ENCODE measurements at regions not wholly inside any gene's neighbourhood (a gene's known extent, or its start where the extent isn't known, plus 50 kb on each side); places are given as distances from the start of the nearest gene placed in this dataset.

DNA sequence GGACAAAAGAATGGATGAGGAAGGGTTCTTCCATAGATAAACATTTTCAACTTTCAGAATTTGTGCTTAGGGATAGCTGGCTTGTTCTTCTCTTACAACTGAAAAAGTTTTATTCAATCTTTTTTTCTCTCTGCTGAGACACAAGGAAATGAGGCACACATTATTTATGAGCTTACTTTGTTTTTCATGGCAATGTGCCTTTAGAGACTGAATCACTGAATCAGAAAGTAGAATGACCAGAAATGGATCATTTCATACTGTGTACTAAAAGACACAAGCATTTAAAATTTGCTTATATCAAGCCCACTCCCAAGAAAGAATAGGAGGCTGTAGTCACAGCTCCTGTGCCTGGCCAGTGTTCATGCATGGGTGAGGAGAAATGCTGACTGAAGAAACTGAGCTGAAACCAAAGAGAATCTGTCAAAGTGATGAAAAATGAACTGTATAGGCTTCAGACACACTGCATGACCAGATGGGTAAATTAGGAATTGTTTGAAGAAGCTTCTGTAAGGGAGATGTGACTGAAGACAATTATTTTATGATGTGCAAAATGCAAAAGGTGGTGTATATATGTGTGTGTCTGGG is 413.8 kb downstream of the RAPGEF2 start:
- Histone ChIP-seq H3K4me1 (ENCODE audit: control insufficient read depth, insufficient read depth, low read length) (no peaks in the 10 kb centered on the region), H3K4me3 (ENCODE audit: low read length) (no peak overlapping the region), H3K27ac (ENCODE audit: low read length) (no peak overlapping the region), H3K9me3 (replicated peaks; ENCODE audit: control insufficient read depth, low read depth, low read length) (no peaks in the 10 kb centered on the region), H3K27me3 (ENCODE audit: control insufficient read depth, insufficient read depth, low read length) (no peaks in the 10 kb centered on the region), H3K36me3 (ENCODE audit: control insufficient read depth, insufficient read depth, low read length) (no peaks in the 10 kb centered on the region)
- DNase-seq, result no peak

- no peak for DNase-seq
- Histone ChIP-seq H3K9me3 (replicated peaks; ENCODE audit: control insufficient read depth, low read depth, low read length) (peaks cover 2% of the 10 kb centered on the region), H3K27ac (ENCODE audit: low read length) (no peak overlapping the region), H3K27me3 (ENCODE audit: control insufficient read depth, insufficient read depth, low read length) (no peaks in the 10 kb centered on the region), H3K4me1 (ENCODE audit: control insufficient read depth, insufficient read depth, low read length) (no peaks in the 10 kb centered on the region), H3K4me3 (ENCODE audit: low read length) (no peak overlapping the region), H3K36me3 (ENCODE audit: control insufficient read depth, insufficient read depth, low read length) (no peaks in the 10 kb centered on the region)
- 29% methylated on average over 1 of the region's 4 CpGs for WGBS (ENCODE audit: insufficient coverage)
Observed at GRCh38 chr4:159520074-159520473, 417.2 kb downstream of the RAPGEF2 start.

GRCh38 chr4:159526172-159526571 is 423.3 kb downstream of the RAPGEF2 start:
- Histone ChIP-seq H3K9me3 (replicated peaks; ENCODE audit: control insufficient read depth, low read depth, low read length) (peaks cover 2% of the 10 kb centered on the region), H3K36me3 (ENCODE audit: control insufficient read depth, insufficient read depth, low read length) (no peaks in the 10 kb centered on the region), H3K27me3 (ENCODE audit: control insufficient read depth, insufficient read depth, low read length) (no peaks in the 10 kb centered on the region), H3K4me1 (ENCODE audit: control insufficient read depth, insufficient read depth, low read length) (no peaks in the 10 kb centered on the region), H3K27ac (ENCODE audit: low read length) (no peak overlapping the region), H3K4me3 (ENCODE audit: low read length) (no peak overlapping the region)
- WGBS (ENCODE audit: insufficient coverage), result 76% methylated on average over 4 of the region's 6 CpGs
- no peak for DNase-seq

GRCh38 chr4:159534655-159535054 is 431.8 kb downstream of the RAPGEF2 start:
- H3K27me3 ChIP-seq (ENCODE audit: control insufficient read depth, insufficient read depth, low read length), result no peaks in the 10 kb centered on the region
- H3K4me1 ChIP-seq (ENCODE audit: control insufficient read depth, insufficient read depth, low read length), result no peaks in the 10 kb centered on the region
- WGBS (ENCODE audit: insufficient coverage), result no CpG with 5 or more reads among the region's 1 CpG
- H3K36me3 ChIP-seq (ENCODE audit: control insufficient read depth, insufficient read depth, low read length), result no peaks in the 10 kb centered on the region
- no peak overlapping the region for H3K27ac ChIP-seq (ENCODE audit: low read length)
- no peak overlapping the region for H3K4me3 ChIP-seq (ENCODE audit: low read length)
- DNase-seq, result no peak
- peaks cover 3% of the 10 kb centered on the region for H3K9me3 ChIP-seq (replicated peaks; ENCODE audit: control insufficient read depth, low read depth, low read length)

GRCh38 chr4:159538556-159538955 is 435.7 kb downstream of the RAPGEF2 start:
- no peak for DNase-seq
- H3K27ac ChIP-seq (ENCODE audit: low read length), result no peak overlapping the region
- H3K4me1 ChIP-seq (ENCODE audit: control insufficient read depth, insufficient read depth, low read length), result no peaks in the 10 kb centered on the region
- no CpG with 5 or more reads among the region's 8 CpGs for WGBS (ENCODE audit: insufficient coverage)
- no peak overlapping the region for H3K4me3 ChIP-seq (ENCODE audit: low read length)
- peaks cover 3% of the 10 kb centered on the region for H3K9me3 ChIP-seq (replicated peaks; ENCODE audit: control insufficient read depth, low read depth, low read length)
- H3K27me3 ChIP-seq (ENCODE audit: control insufficient read depth, insufficient read depth, low read length), result peaks cover 1% of the 10 kb centered on the region
- H3K36me3 ChIP-seq (ENCODE audit: control insufficient read depth, insufficient read depth, low read length), result no peaks in the 10 kb centered on the region

DNA sequence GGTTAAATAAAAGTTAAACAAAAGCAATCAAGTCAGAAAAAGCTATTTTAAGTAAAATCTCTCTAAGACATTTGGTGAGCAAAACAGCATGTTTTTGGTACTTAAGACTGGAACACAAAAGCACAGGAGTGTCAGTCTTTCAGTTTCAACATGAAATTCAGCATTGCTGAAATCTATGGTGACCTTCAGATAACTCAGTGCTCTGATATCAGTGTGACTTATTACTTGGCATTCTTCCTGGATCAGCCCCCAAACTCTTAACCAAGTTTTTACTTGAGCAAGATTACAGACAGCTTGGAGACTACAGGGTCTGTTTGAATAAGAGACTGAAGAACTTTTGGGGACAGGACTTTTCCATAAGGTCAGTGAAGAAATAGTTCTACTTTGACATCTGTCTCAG is 437.2 kb downstream of the RAPGEF2 start:
- H3K27me3 ChIP-seq (ENCODE audit: control insufficient read depth, insufficient read depth, low read length), result peaks cover 8% of the 10 kb centered on the region
- no peaks in the 10 kb centered on the region for H3K4me1 ChIP-seq (ENCODE audit: control insufficient read depth, insufficient read depth, low read length)
- H3K9me3 ChIP-seq (replicated peaks; ENCODE audit: control insufficient read depth, low read depth, low read length), result peaks cover 3% of the 10 kb centered on the region
- no peak overlapping the region for H3K4me3 ChIP-seq (ENCODE audit: low read length)
- H3K27ac ChIP-seq (ENCODE audit: low read length), result no peak overlapping the region
- no peaks in the 10 kb centered on the region for H3K36me3 ChIP-seq (ENCODE audit: control insufficient read depth, insufficient read depth, low read length)
- no peak for DNase-seq

DNA sequence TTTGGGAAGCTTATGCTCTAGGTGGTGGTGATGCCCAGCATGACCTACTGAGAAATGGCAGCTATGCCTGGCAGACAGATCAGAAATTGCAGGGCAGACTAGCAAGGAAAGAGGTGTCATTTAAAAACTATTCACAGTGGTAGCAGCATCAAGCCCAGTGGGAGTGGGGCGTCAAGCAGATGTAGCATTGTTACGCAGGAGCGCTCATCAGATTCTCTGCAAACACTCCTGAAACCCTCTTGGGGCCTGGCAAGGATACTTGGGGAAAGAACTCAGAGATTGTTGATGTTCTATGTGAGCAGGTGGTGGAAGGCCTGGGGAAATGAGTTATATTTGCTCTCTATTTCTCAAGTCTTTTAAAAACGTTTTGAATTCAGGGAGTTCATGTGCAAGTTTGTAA is 437.6 kb downstream of the RAPGEF2 start:
- DNase-seq, result no peak

GRCh38 chr4:159541143-159541542 is 438.3 kb downstream of the RAPGEF2 start:
- Histone ChIP-seq H3K4me3 (ENCODE audit: low read length) (no peak overlapping the region), H3K27me3 (ENCODE audit: control insufficient read depth, insufficient read depth, low read length) (peaks cover 8% of the 10 kb centered on the region), H3K36me3 (ENCODE audit: control insufficient read depth, insufficient read depth, low read length) (no peaks in the 10 kb centered on the region), H3K27ac (ENCODE audit: low read length) (no peak overlapping the region), H3K9me3 (replicated peaks; ENCODE audit: control insufficient read depth, low read depth, low read length) (no peaks in the 10 kb centered on the region), H3K4me1 (ENCODE audit: control insufficient read depth, insufficient read depth, low read length) (no peaks in the 10 kb centered on the region)
- no peak for DNase-seq
- WGBS (ENCODE audit: insufficient coverage), result no CpG with 5 or more reads among the region's 2 CpGs

More for the DNA sequence above, 437.6 kb downstream of the RAPGEF2 start:
- Histone ChIP-seq H3K4me3 (ENCODE audit: low read length) (no peak overlapping the region), H3K27me3 (ENCODE audit: control insufficient read depth, insufficient read depth, low read length) (peaks cover 8% of the 10 kb centered on the region), H3K4me1 (ENCODE audit: control insufficient read depth, insufficient read depth, low read length) (no peaks in the 10 kb centered on the region), H3K27ac (ENCODE audit: low read length) (no peak overlapping the region), H3K9me3 (replicated peaks; ENCODE audit: control insufficient read depth, low read depth, low read length) (peaks cover 3% of the 10 kb centered on the region), H3K36me3 (ENCODE audit: control insufficient read depth, insufficient read depth, low read length) (no peaks in the 10 kb centered on the region)
- WGBS (ENCODE audit: insufficient coverage), result 67% methylated on average over 3 of the region's 4 CpGs

GRCh38 chr4:159542296-159542695 is 439.4 kb downstream of the RAPGEF2 start:
- no CpG with 5 or more reads among the region's 1 CpG for whole genome bisulfite sequencing (ENCODE audit: insufficient coverage)
- Histone ChIP-seq H3K27ac (ENCODE audit: low read length) (no peak overlapping the region), H3K4me3 (ENCODE audit: low read length) (no peak overlapping the region), H3K9me3 (replicated peaks; ENCODE audit: control insufficient read depth, low read depth, low read length) (no peaks in the 10 kb centered on the region), H3K4me1 (ENCODE audit: control insufficient read depth, insufficient read depth, low read length) (no peaks in the 10 kb centered on the region), H3K27me3 (ENCODE audit: control insufficient read depth, insufficient read depth, low read length) (peaks cover 8% of the 10 kb centered on the region), H3K36me3 (ENCODE audit: control insufficient read depth, insufficient read depth, low read length) (no peaks in the 10 kb centered on the region)
- no peak for DNase-seq

- H3K27ac ChIP-seq (ENCODE audit: low read length), result no peak overlapping the region
- H3K9me3 ChIP-seq (replicated peaks; ENCODE audit: control insufficient read depth, low read depth, low read length), result no peaks in the 10 kb centered on the region
- H3K36me3 ChIP-seq (ENCODE audit: control insufficient read depth, insufficient read depth, low read length), result no peaks in the 10 kb centered on the region
- H3K4me1 ChIP-seq (ENCODE audit: control insufficient read depth, insufficient read depth, low read length), result no peaks in the 10 kb centered on the region
- peaks cover 8% of the 10 kb centered on the region for H3K27me3 ChIP-seq (ENCODE audit: control insufficient read depth, insufficient read depth, low read length)
- no peak for DNase-seq
- no peak overlapping the region for H3K4me3 ChIP-seq (ENCODE audit: low read length)
- 60% methylated on average over 3 of the region's 5 CpGs for WGBS (ENCODE audit: insufficient coverage)
Observed at GRCh38 chr4:159543831-159544230, 441.0 kb downstream of the RAPGEF2 start.

- no peak overlapping the region for H3K4me3 ChIP-seq (ENCODE audit: low read length)
- 80% methylated on average over 1 of the region's 2 CpGs for WGBS (ENCODE audit: insufficient coverage)
- no peak for DNase-seq
- no peaks in the 10 kb centered on the region for H3K9me3 ChIP-seq (replicated peaks; ENCODE audit: control insufficient read depth, low read depth, low read length)
- H3K4me1 ChIP-seq (ENCODE audit: control insufficient read depth, insufficient read depth, low read length), result no peaks in the 10 kb centered on the region
- no peak overlapping the region for H3K27ac ChIP-seq (ENCODE audit: low read length)
- no peaks in the 10 kb centered on the region for H3K36me3 ChIP-seq (ENCODE audit: control insufficient read depth, insufficient read depth, low read length)
- H3K27me3 ChIP-seq (ENCODE audit: control insufficient read depth, insufficient read depth, low read length), result peaks cover 8% of the 10 kb centered on the region
Observed at GRCh38 chr4:159545556-159545955, 442.7 kb downstream of the RAPGEF2 start.
